ENCODE measurements at regions not wholly inside any gene's neighbourhood (a gene's known extent, or its start where the extent isn't known, plus 50 kb on each side); places are given as distances from the start of the nearest gene placed in this dataset.

DNA sequence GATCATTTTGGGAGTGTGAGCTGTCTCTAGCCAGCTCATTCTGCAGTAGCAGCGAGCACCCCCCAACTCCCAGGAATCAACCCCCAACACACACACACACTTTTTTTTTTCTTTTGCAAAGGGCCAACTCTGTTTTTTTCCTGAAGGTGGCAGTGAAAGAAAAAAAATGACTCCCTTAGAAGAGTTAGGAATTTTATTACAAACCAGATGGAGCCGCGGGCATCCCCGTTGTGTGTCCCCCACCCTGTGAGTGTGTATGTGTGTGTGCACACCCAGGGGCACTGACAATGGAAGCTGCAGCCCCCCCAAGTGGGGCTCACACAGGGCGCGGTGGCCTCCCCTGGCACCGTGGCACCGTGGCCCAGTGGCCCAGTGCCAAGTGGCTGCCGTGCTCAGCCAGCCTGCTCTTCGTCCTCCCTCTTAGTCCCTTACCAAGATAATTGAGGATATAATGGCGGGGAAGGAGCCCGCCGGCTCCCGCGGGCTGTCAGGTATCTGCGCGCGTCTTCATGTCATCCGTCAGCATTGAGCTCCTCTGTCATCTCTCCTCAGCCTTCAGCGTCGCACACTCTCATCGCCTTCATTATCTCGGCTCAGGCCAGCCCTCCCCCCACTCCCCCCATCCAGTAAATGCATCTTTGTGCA, 314.1 kb downstream of the ZNF536 start:
- peak overlapping the region; percentile 69; the same call in 1 of the 2 replicates for H3K27ac Mint-ChIP-seq

DNA sequence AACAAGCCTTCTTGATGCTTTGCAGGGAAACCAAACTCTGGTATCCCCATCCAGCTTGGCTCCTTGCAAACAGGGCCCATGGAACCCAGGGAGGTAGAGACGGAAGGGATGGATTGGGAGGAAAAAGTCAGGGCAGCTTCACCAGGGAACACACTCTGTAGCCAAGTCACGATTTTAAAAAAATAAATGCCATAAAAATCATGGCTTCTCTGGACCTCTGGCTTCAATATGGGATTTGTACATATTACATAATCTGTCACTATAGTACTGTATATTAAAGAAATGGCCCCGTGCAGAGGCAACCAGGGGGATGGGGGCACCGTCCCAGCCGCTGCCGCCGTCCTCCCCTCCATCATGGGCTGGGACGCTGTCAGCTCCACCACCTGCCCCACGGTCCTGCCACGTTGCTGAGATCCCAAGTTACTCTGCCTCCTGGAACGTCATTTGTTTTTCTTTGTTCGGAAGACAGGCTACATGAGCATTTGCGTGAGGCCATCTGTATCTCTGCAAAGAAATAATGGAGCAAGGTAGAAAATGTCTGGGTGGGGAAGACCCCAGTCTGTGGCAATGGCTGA, 313.3 kb downstream of the ZNF536 start:
- ChIA-PET POLR2A (no interaction called here), CTCF (interaction anchor here (0.9 to 8.3 kb wide), 7 partner anchors 10 to 752 kb away, joined by 3 to 77 read pairs (median 8); no protein-coding TSS in a partner anchor)
- TF ChIP-seq ZNF219 (CRISPR knock-in tag; IDR thresholded peaks at IDR 0.05; ENCODE audit: borderline replicate concordance), result no peak
- TF ChIP-seq, protein P1, sequence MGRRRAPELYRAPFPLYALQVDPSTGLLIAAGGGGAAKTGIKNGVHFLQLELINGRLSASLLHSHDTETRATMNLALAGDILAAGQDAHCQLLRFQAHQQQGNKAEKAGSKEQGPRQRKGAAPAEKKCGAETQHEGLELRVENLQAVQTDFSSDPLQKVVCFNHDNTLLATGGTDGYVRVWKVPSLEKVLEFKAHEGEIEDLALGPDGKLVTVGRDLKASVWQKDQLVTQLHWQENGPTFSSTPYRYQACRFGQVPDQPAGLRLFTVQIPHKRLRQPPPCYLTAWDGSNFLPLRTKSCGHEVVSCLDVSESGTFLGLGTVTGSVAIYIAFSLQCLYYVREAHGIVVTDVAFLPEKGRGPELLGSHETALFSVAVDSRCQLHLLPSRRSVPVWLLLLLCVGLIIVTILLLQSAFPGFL (CRISPR knock-in tag; IDR thresholded peaks at IDR 0.05; ENCODE audit: borderline replicate concordance), result no peak
- TF ChIP-seq NR1H2 (CRISPR knock-in tag; IDR thresholded peaks at IDR 0.05), result no peak
- no peak for TF ChIP-seq OVOL2 (CRISPR knock-in tag; IDR thresholded peaks at IDR 0.05; ENCODE audit: borderline replicate concordance)
- TF ChIP-seq ZNF423 (CRISPR knock-in tag; IDR thresholded peaks at IDR 0.05), result no peak
- TF ChIP-seq NFE2L1 (CRISPR knock-in tag; IDR thresholded peaks at IDR 0.05), result no peak
- no peak for TF ChIP-seq EMX1 (CRISPR knock-in tag; IDR thresholded peaks at IDR 0.05)
- TF ChIP-seq IRF2 (CRISPR knock-in tag; IDR thresholded peaks at IDR 0.05; ENCODE audit: borderline replicate concordance, low read depth), result no peak
- TF ChIP-seq, protein P2, sequence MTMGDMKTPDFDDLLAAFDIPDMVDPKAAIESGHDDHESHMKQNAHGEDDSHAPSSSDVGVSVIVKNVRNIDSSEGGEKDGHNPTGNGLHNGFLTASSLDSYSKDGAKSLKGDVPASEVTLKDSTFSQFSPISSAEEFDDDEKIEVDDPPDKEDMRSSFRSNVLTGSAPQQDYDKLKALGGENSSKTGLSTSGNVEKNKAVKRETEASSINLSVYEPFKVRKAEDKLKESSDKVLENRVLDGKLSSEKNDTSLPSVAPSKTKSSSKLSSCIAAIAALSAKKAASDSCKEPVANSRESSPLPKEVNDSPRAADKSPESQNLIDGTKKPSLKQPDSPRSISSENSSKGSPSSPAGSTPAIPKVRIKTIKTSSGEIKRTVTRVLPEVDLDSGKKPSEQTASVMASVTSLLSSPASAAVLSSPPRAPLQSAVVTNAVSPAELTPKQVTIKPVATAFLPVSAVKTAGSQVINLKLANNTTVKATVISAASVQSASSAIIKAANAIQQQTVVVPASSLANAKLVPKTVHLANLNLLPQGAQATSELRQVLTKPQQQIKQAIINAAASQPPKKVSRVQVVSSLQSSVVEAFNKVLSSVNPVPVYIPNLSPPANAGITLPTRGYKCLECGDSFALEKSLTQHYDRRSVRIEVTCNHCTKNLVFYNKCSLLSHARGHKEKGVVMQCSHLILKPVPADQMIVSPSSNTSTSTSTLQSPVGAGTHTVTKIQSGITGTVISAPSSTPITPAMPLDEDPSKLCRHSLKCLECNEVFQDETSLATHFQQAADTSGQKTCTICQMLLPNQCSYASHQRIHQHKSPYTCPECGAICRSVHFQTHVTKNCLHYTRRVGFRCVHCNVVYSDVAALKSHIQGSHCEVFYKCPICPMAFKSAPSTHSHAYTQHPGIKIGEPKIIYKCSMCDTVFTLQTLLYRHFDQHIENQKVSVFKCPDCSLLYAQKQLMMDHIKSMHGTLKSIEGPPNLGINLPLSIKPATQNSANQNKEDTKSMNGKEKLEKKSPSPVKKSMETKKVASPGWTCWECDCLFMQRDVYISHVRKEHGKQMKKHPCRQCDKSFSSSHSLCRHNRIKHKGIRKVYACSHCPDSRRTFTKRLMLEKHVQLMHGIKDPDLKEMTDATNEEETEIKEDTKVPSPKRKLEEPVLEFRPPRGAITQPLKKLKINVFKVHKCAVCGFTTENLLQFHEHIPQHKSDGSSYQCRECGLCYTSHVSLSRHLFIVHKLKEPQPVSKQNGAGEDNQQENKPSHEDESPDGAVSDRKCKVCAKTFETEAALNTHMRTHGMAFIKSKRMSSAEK (CRISPR knock-in tag; IDR thresholded peaks at IDR 0.05; ENCODE audit: borderline replicate concordance), result no peak
- no peak for TF ChIP-seq NR3C1 (CRISPR knock-in tag; conservative IDR thresholded peaks at IDR 0.05; ENCODE audit: low read depth)
- TF ChIP-seq, protein P3, sequence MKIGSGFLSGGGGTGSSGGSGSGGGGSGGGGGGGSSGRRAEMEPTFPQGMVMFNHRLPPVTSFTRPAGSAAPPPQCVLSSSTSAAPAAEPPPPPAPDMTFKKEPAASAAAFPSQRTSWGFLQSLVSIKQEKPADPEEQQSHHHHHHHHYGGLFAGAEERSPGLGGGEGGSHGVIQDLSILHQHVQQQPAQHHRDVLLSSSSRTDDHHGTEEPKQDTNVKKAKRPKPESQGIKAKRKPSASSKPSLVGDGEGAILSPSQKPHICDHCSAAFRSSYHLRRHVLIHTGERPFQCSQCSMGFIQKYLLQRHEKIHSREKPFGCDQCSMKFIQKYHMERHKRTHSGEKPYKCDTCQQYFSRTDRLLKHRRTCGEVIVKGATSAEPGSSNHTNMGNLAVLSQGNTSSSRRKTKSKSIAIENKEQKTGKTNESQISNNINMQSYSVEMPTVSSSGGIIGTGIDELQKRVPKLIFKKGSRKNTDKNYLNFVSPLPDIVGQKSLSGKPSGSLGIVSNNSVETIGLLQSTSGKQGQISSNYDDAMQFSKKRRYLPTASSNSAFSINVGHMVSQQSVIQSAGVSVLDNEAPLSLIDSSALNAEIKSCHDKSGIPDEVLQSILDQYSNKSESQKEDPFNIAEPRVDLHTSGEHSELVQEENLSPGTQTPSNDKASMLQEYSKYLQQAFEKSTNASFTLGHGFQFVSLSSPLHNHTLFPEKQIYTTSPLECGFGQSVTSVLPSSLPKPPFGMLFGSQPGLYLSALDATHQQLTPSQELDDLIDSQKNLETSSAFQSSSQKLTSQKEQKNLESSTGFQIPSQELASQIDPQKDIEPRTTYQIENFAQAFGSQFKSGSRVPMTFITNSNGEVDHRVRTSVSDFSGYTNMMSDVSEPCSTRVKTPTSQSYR (CRISPR knock-in tag; IDR thresholded peaks at IDR 0.05), result no peak
- TF ChIP-seq, protein P4, sequence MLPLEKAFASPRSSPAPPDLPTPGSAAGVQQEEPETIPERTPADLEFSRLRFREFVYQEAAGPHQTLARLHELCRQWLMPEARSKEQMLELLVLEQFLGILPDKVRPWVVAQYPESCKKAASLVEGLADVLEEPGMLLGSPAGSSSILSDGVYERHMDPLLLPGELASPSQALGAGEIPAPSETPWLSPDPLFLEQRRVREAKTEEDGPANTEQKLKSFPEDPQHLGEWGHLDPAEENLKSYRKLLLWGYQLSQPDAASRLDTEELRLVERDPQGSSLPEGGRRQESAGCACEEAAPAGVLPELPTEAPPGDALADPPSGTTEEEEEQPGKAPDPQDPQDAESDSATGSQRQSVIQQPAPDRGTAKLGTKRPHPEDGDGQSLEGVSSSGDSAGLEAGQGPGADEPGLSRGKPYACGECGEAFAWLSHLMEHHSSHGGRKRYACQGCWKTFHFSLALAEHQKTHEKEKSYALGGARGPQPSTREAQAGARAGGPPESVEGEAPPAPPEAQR (CRISPR knock-in tag; IDR thresholded peaks at IDR 0.05), result no peak
- TF ChIP-seq ELF4 (CRISPR knock-in tag; IDR thresholded peaks at IDR 0.05; ENCODE audit: low read depth), result no peak
- TF ChIP-seq RORB (CRISPR knock-in tag; IDR thresholded peaks at IDR 0.05), result no peak
- no peak for TF ChIP-seq CREM (CRISPR knock-in tag; IDR thresholded peaks at IDR 0.05)
- TF ChIP-seq CREB1 (CRISPR knock-in tag; IDR thresholded peaks at IDR 0.05), result no peak
- TF ChIP-seq ZBTB21 (CRISPR knock-in tag; IDR thresholded peaks at IDR 0.05; ENCODE audit: borderline replicate concordance), result no peak
- no peak for TF ChIP-seq FOXJ3 (CRISPR knock-in tag; IDR thresholded peaks at IDR 0.05; ENCODE audit: borderline replicate concordance)
- TF ChIP-seq ZNF416 (CRISPR knock-in tag; IDR thresholded peaks at IDR 0.05), result no peak
- no peak overlapping the region for H3K27ac Mint-ChIP-seq
- no peaks in the 10 kb centered on the region for H3K36me3 Mint-ChIP-seq
- H3K27me3 Mint-ChIP-seq (ENCODE audit: low read depth), result no peaks in the 10 kb centered on the region
- no peaks in the 10 kb centered on the region for H3K9me3 Mint-ChIP-seq
- ATAC-seq (no peak), DNase-seq (ENCODE audit: low spot score) (no peak)
- no peak overlapping the region for H3K4me3 Mint-ChIP-seq
- H3K4me1 Mint-ChIP-seq, result peaks cover 57% of the 10 kb centered on the region

More for the DNA sequence above, 314.1 kb downstream of the ZNF536 start:
- no peak for ATAC-seq
- Mint-ChIP-seq H3K36me3 (no peaks in the 10 kb centered on the region), H3K27me3 (ENCODE audit: low read depth) (no peaks in the 10 kb centered on the region), H3K4me3 (no peak overlapping the region), H3K9me3 (no peaks in the 10 kb centered on the region), H3K4me1 (peaks cover 62% of the 10 kb centered on the region)
- TF ChIP-seq NFATC4 (CRISPR knock-in tag; IDR thresholded peaks at IDR 0.05) (no peak), NR1H2 (CRISPR knock-in tag; IDR thresholded peaks at IDR 0.05) (no peak)
- TF ChIP-seq, protein P5, sequence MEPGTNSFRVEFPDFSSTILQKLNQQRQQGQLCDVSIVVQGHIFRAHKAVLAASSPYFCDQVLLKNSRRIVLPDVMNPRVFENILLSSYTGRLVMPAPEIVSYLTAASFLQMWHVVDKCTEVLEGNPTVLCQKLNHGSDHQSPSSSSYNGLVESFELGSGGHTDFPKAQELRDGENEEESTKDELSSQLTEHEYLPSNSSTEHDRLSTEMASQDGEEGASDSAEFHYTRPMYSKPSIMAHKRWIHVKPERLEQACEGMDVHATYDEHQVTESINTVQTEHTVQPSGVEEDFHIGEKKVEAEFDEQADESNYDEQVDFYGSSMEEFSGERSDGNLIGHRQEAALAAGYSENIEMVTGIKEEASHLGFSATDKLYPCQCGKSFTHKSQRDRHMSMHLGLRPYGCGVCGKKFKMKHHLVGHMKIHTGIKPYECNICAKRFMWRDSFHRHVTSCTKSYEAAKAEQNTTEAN (CRISPR knock-in tag; IDR thresholded peaks at IDR 0.05), result 0 out of 2 replicates have a peak, but pooled peaks have one; percentile 32
- ChIA-PET POLR2A (no interaction called here), CTCF (interaction anchor here (0.9 to 8.3 kb wide), 9 partner anchors 9 to 751 kb away, joined by 3 to 77 read pairs (median 5); no protein-coding TSS in a partner anchor)
- DNase-seq (ENCODE audit: low spot score), result no peak
